VCaP (cell line): ENCODE measurements at regions not wholly inside any gene's neighbourhood (a gene's known extent, or its start where the extent isn't known, plus 50 kb on each side); places are given as distances from the start of the nearest gene placed in this dataset.

ENCODE experiments used
- H3K27ac ChIP-seq: fragments of 450-650 bp; 2 replicates; pipeline ENCODE4 v1.5.1; 2017
- TF ChIP-seq, protein P1 (sequence below): fragments of 450-650 bp; conservative IDR thresholded peaks from 2 replicates; pipeline ENCODE4 v1.5.1; 2017; ENCODE audit warnings: mild to moderate bottlenecking, moderate library complexity

DNA sequence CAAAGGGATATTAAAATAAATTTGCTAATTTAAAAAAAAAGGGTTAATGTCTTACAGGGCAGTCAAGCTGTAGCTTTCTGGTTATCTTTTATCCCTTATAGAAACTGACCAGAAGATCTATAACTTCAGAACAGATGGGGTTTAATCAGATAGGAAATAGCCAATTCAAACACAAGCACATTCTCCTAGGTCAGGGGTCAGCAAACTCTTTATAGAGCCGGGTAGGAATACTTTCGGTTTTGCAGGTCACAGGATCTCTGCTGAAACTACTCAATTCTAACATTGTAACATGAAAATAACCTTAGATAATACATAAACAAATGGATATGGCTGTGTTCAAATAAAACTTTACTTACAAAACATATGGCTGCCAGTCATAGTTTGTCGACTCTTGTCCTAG is 479.8 kb downstream of the ADRA2A start:
- TF ChIP-seq, protein P1, sequence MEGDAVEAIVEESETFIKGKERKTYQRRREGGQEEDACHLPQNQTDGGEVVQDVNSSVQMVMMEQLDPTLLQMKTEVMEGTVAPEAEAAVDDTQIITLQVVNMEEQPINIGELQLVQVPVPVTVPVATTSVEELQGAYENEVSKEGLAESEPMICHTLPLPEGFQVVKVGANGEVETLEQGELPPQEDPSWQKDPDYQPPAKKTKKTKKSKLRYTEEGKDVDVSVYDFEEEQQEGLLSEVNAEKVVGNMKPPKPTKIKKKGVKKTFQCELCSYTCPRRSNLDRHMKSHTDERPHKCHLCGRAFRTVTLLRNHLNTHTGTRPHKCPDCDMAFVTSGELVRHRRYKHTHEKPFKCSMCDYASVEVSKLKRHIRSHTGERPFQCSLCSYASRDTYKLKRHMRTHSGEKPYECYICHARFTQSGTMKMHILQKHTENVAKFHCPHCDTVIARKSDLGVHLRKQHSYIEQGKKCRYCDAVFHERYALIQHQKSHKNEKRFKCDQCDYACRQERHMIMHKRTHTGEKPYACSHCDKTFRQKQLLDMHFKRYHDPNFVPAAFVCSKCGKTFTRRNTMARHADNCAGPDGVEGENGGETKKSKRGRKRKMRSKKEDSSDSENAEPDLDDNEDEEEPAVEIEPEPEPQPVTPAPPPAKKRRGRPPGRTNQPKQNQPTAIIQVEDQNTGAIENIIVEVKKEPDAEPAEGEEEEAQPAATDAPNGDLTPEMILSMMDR: no peak
- no peak overlapping the region for H3K27ac ChIP-seq

DNA sequence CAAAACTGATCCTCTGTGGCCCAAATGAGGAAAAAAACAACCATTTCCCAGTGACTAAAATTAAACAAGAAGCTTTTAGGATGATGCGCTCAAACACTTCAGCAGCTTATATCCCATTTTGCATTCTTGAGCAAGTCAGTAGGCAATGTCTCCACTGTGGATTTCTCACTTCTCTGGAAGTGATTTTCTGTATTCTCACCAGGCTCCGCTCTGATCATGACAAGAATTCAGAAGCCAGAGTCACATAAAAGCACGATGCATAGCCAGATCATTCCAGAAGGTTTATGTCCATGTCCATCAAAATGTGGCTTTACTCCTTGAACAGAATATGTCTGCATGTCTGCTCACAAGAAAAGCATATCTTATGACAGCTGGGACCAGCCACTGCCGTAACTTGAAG is 481.4 kb downstream of the ADRA2A start:
- TF ChIP-seq, protein P1: no peak
- no peak overlapping the region for H3K27ac ChIP-seq

DNA sequence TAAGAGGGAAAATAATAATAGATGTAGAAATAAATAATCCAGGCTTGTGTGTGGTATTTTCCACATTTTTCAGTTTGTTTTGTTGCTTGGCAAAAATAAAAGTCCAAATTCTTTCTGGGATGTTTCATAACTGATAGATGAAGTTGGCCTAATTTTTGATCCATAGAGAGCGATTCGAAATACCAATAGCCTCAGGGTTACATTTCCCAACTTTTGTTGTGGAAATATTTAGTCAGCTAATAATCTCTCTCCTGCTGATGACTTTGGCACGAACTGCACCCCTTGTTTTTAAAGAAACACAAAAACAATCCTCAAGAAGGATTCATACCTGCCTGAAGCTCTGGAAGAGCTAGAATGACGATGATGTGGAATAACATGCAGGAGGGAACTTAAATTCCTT is 483.2 kb downstream of the ADRA2A start:
- TF ChIP-seq, protein P1: no peak

DNA sequence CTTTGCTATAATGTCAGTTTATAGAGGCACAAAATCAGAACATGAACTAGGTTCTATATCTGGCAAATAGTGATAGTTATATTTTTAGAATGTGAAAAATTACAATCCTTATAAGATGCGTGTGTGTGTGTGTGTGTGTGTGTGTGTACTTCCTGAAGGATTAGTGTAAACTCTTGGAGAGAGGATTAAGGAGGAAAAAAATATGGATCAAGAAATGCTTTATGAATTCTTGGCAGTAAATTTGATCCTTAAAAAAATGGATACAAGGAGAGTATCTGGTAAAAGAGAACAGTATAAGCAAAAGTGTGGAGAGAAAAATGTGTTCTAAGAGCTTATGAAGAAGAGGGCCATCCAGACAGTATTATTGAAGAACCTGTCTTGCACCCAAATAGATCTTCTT is 484.3 kb downstream of the ADRA2A start:
- H3K27ac ChIP-seq: no peak overlapping the region
- TF ChIP-seq, protein P1: no peak

More for the DNA sequence above, 483.2 kb downstream of the ADRA2A start:
- no peak overlapping the region for H3K27ac ChIP-seq

DNA sequence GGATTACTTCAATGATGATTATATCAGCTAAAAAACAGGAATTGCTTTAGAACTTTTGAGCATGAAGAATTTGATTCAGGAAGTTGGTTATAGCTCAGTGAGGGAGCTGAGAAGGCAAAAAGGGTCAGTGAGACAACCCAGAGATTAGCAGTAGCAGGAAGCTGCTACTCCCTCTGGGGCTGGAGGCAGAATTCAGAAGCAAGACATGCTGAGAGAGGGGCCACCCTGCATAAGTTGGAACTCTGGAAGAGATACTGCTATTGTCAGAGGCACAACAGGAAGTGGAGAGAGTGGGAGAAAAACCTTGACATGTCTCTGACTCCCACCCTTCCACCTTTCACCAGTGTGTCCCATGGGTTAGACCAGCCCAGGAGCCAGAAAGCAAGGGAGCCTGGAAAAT is 488.7 kb downstream of the ADRA2A start:
- H3K27ac ChIP-seq: no peak overlapping the region
- TF ChIP-seq, protein P1: no peak

DNA sequence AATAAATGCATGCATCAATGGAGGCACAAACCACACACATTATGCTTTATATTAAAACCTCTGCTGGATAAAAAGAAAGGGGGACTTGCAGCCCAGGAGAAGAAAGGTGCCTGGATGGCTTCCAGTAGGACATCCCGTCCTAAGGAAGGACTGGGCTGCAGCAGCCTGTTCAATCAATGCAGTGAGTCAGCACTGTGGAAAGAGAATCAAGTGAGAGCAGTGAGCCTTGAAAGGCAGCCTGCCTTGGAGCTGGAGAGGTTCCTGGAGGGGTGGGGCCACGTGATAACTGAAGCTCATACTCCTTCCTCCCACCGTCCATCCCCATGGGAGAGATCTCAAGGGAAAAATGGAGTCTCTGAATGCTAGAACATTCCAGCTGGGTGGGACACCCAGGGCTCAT is 501.2 kb downstream of the ADRA2A start:
- no peak overlapping the region for H3K27ac ChIP-seq
- TF ChIP-seq, protein P1: no peak

GRCh38 chr10:111579473-111579872 is 502.6 kb downstream of the ADRA2A start:
- TF ChIP-seq, protein P1: no peak
- no peak overlapping the region; the same call in 1 of the 2 replicates for H3K27ac ChIP-seq

DNA sequence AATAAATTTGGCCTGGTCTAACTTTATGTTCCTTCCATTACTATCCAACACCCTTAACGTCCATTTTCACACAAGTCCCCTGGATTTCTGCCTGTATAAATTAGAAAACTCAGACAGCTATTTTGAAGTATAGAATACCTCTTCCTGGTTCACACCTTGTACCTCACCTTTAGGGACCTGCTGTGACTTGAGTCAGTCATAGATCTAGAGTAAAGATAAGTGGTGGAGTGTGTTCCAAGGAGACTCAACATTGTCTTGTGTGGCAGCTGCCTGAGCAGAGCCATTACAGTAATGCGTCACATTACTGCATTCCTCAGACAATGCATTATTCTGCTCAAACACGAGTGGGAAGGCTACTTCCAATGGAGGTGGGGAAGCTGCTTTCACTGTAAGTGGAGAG is 513.9 kb downstream of the ADRA2A start:
- TF ChIP-seq, protein P1: no peak
- H3K27ac ChIP-seq: no peak overlapping the region
